Esophagus (tissue), 2 donors: ENCODE measurements at regions not wholly inside any gene's neighbourhood (a gene's known extent, or its start where the extent isn't known, plus 50 kb on each side); places are given as distances from the start of the nearest gene placed in this dataset.

Source experiments
- H3K27ac ChIP-seq, 2 donors: one replicate each; pipeline ENCODE4 v1.5.1; 2013; ENCODE audit warnings: low read depth in 2 of 2, mild to moderate bottlenecking in 2 of 2, inconsistent platforms in 1 of 2, low read length in 1 of 2, moderate library complexity in 1 of 2
- H3K27me3 ChIP-seq, 2 donors: one replicate each; pipeline ENCODE4 v1.6.1; 2013; ENCODE audit warnings: low read length in 2 of 2, control low read depth in 1 of 2, mild to moderate bottlenecking in 1 of 2; ENCODE audit not compliant: insufficient read depth in 2 of 2, control insufficient read depth in 1 of 2
- H3K36me3 ChIP-seq, 2 donors: one replicate each; pipeline ENCODE4 v1.6.1; 2013; ENCODE audit warnings: low read length in 1 of 2; ENCODE audit not compliant: control insufficient read depth in 2 of 2, insufficient read depth in 2 of 2
- H3K4me1 ChIP-seq, 2 donors: one replicate each; pipeline ENCODE4 v1.6.1; 2013; ENCODE audit warnings: low read length in 1 of 2; ENCODE audit not compliant: control insufficient read depth in 2 of 2, insufficient read depth in 2 of 2
- H3K4me3 ChIP-seq, 2 donors: one replicate each; pipeline ENCODE4 v1.5.1; 2013; ENCODE audit warnings: low read length in 2 of 2, mild to moderate bottlenecking in 2 of 2, low read depth in 1 of 2, moderate library complexity in 1 of 2
- H3K9me3 ChIP-seq, 2 donors: one replicate each; pipeline ENCODE4 v1.6.1; 2013; ENCODE audit warnings: mild to moderate bottlenecking in 2 of 2, low read depth in 1 of 2, low read length in 1 of 2, moderate library complexity in 1 of 2; ENCODE audit not compliant: control insufficient read depth in 2 of 2, insufficient read depth in 1 of 2
- WGBS, 2 donors: extraction: QIAGEN DNeasy Blood & Tissue Kit; methylation state at CpG; one replicate each; pipeline ENCODE4 v1.1.7; 2013; 5-methylcytosine and 5-hydroxymethylcytosine counted together
- donor health status: healthy with polysubstance abuse.
- donor health status: Bipolar disorder and iron deficiency.

GRCh38 chr19:28456708-28457320 lies 756.1 kb downstream of the UQCRFS1 start:
- H3K27ac ChIP-seq, result no peak overlapping the region
- H3K36me3 ChIP-seq, result no peaks in the 10 kb centered on the region
- WGBS, 2 donors, result 59 to 62% methylated on average over 5 of the region's 5 CpGs
- H3K4me1 ChIP-seq, result no peaks in the 10 kb centered on the region
- H3K9me3 ChIP-seq, result peaks cover 0 to 7% of the 10 kb centered on the region in 2 donors
- no peaks in the 10 kb centered on the region for H3K27me3 ChIP-seq
- no peak overlapping the region for H3K4me3 ChIP-seq

GRCh38 chr19:28456252-28456651 lies 756.7 kb downstream of the UQCRFS1 start:
- Histone ChIP-seq H3K4me3 (no peak overlapping the region), H3K9me3 (peaks cover 0 to 4% of the 10 kb centered on the region in 2 donors), H3K36me3 (no peaks in the 10 kb centered on the region), H3K4me1 (no peaks in the 10 kb centered on the region), H3K27me3 (no peaks in the 10 kb centered on the region), H3K27ac (no peak overlapping the region)
- 53 to 55% methylated on average over 4 of the region's 4 CpGs for WGBS, 2 donors

- Histone ChIP-seq H3K4me1 (no peaks in the 10 kb centered on the region), H3K27me3 (no peaks in the 10 kb centered on the region), H3K4me3 (no peak overlapping the region), H3K27ac (no peak overlapping the region), H3K9me3 (peaks cover 0 to 4% of the 10 kb centered on the region in 2 donors), H3K36me3 (no peaks in the 10 kb centered on the region)
- 51 to 70% methylated on average over 3 of the region's 3 CpGs for WGBS, 2 donors
Measured at GRCh38 chr19:28454083-28454482, 758.9 kb downstream of the UQCRFS1 start.

GRCh38 chr19:28453420-28453819 lies 759.5 kb downstream of the UQCRFS1 start:
- WGBS, 2 donors, result 84 to 88% methylated on average over 9 of the region's 9 CpGs
- no peak overlapping the region for H3K27ac ChIP-seq
- no peaks in the 10 kb centered on the region for H3K4me1 ChIP-seq
- H3K4me3 ChIP-seq, result no peak overlapping the region
- no peaks in the 10 kb centered on the region for H3K27me3 ChIP-seq
- no peaks in the 10 kb centered on the region for H3K36me3 ChIP-seq
- peaks cover 0 to 3% of the 10 kb centered on the region in 2 donors for H3K9me3 ChIP-seq

- Histone ChIP-seq H3K4me3 (no peak overlapping the region), H3K4me1 (no peaks in the 10 kb centered on the region), H3K27me3 (no peaks in the 10 kb centered on the region), H3K9me3 (peaks cover 0 to 3% of the 10 kb centered on the region in 2 donors), H3K36me3 (no peaks in the 10 kb centered on the region), H3K27ac (no peak overlapping the region)
- 71 to 80% methylated on average over 1 of the region's 1 CpG for WGBS, 2 donors
Measured at GRCh38 chr19:28449803-28450202, 763.1 kb downstream of the UQCRFS1 start.

DNA sequence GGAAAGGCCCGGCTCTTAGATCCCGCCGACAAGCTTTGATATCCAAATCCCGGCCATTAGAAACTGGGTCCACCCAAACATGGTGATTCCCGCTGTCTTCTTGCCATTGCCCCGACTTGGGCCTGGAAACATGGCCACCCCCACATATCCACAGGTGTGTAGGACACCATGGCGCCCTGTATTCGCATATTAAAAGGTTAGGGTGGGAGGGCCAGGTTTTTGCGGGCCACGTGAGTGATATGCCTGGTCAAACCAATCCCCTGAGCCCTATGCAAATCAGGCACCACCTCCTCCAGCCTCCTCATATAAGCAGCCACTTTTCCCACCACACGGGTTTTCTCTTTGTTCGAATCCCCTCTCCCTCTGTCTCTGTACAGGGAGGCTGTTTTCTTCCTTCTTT lies 766.4 kb downstream of the UQCRFS1 start:
- Histone ChIP-seq H3K4me1 (no peaks in the 10 kb centered on the region), H3K27me3 (no peaks in the 10 kb centered on the region), H3K36me3 (no peaks in the 10 kb centered on the region), H3K4me3 (no peak overlapping the region), H3K27ac (no peak overlapping the region), H3K9me3 (peaks cover 0 to 3% of the 10 kb centered on the region in 2 donors)
- 88 to 90% methylated on average over 12 of the region's 12 CpGs for WGBS, 2 donors

- Histone ChIP-seq H3K27ac (no peak overlapping the region), H3K36me3 (no peaks in the 10 kb centered on the region), H3K9me3 (peaks cover 0 to 3% of the 10 kb centered on the region in 2 donors), H3K27me3 (no peaks in the 10 kb centered on the region), H3K4me1 (no peaks in the 10 kb centered on the region), H3K4me3 (no peak overlapping the region)
- 80 to 84% methylated on average over 11 of the region's 11 CpGs for WGBS, 2 donors
Measured at GRCh38 chr19:28445826-28446225, 767.1 kb downstream of the UQCRFS1 start.

DNA sequence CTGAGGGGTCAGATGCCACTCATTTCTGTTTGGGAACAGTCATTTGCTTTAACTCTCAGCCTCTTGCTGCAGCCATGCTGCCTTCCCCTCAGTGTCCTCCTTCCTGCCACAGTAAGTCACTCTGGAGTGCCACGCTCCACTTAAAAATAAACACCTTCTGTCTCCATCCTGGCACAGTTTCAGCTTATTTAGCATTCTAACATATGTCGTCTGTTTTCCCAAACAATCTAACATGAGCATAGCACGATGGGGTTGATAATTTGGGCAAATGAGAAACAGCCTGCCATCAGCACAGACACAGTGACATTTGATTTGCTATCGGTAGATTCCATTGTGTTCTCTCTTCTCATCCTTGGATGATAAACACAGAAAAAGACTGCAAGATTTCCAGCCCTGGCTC lies 768.6 kb downstream of the UQCRFS1 start:
- Histone ChIP-seq H3K36me3 (no peaks in the 10 kb centered on the region), H3K4me1 (no peaks in the 10 kb centered on the region), H3K4me3 (no peak overlapping the region), H3K27me3 (no peaks in the 10 kb centered on the region), H3K27ac (no peak overlapping the region), H3K9me3 (peaks cover 0 to 3% of the 10 kb centered on the region in 2 donors)
- WGBS, 2 donors, result 63 to 64% methylated on average over 4 of the region's 4 CpGs

DNA sequence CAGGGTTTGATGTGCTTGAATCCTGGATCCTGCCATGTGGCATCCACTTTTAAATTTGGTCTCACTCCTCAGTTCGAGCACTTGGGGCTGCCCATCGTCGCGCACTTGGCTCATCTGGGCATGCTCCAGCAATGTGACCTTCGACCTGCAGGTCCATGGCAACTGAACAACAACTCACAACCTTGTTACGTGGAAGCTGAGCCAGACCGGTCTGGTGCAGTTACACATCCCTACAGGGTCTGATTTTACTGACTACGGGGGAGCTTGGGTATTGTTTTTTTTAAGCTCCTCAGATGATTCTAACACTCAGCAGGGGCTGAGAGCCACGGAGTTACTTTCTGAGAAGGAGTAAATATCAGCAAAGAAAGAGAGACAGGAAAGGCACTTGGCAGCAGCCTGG lies 769.6 kb downstream of the UQCRFS1 start:
- 63 to 70% methylated on average over 9 of the region's 9 CpGs for WGBS, 2 donors
- H3K9me3 ChIP-seq, result peaks cover 0 to 3% of the 10 kb centered on the region in 2 donors
- H3K4me3 ChIP-seq, result no peak overlapping the region
- H3K27me3 ChIP-seq, result no peaks in the 10 kb centered on the region
- no peaks in the 10 kb centered on the region for H3K4me1 ChIP-seq
- no peak overlapping the region for H3K27ac ChIP-seq
- no peaks in the 10 kb centered on the region for H3K36me3 ChIP-seq
